ENCODE measurements at regions not wholly inside any gene's neighbourhood (a gene's known extent, or its start where the extent isn't known, plus 50 kb on each side); places are given as distances from the start of the nearest gene placed in this dataset.

- FAIRE-seq = no peak
- TF ChIP-seq, protein P1, sequence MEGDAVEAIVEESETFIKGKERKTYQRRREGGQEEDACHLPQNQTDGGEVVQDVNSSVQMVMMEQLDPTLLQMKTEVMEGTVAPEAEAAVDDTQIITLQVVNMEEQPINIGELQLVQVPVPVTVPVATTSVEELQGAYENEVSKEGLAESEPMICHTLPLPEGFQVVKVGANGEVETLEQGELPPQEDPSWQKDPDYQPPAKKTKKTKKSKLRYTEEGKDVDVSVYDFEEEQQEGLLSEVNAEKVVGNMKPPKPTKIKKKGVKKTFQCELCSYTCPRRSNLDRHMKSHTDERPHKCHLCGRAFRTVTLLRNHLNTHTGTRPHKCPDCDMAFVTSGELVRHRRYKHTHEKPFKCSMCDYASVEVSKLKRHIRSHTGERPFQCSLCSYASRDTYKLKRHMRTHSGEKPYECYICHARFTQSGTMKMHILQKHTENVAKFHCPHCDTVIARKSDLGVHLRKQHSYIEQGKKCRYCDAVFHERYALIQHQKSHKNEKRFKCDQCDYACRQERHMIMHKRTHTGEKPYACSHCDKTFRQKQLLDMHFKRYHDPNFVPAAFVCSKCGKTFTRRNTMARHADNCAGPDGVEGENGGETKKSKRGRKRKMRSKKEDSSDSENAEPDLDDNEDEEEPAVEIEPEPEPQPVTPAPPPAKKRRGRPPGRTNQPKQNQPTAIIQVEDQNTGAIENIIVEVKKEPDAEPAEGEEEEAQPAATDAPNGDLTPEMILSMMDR (IDR thresholded peaks at IDR 0.05; ENCODE audit: insufficient read depth, missing control alignments) = no peak
- no peak for DNase-seq (ENCODE audit: insufficient read length, low spot score)
Observed at GRCh38 chr2:161076936-161077335, 83.3 kb upstream of the TANK start.

GRCh38 chr2:161077367-161078210 lies 82.6 kb upstream of the TANK start:
- FAIRE-seq (no peak), DNase-seq (ENCODE audit: insufficient read length, low spot score) (no peak)
- TF ChIP-seq, protein P1 (IDR thresholded peaks at IDR 0.05; ENCODE audit: insufficient read depth, missing control alignments) = no peak

- DNase-seq (ENCODE audit: insufficient read length, low spot score) (no peak), FAIRE-seq (no peak)
- TF ChIP-seq, protein P1 (IDR thresholded peaks at IDR 0.05; ENCODE audit: insufficient read depth, missing control alignments) = no peak
Observed at GRCh38 chr2:161078211-161078539, 82.1 kb upstream of the TANK start.

GRCh38 chr2:161085149-161085548 lies 75.1 kb upstream of the TANK start:
- DNase-seq (ENCODE audit: insufficient read length, low spot score) = no peak
- FAIRE-seq = no peak
- TF ChIP-seq, protein P1 (IDR thresholded peaks at IDR 0.05; ENCODE audit: insufficient read depth, missing control alignments) = no peak

DNA sequence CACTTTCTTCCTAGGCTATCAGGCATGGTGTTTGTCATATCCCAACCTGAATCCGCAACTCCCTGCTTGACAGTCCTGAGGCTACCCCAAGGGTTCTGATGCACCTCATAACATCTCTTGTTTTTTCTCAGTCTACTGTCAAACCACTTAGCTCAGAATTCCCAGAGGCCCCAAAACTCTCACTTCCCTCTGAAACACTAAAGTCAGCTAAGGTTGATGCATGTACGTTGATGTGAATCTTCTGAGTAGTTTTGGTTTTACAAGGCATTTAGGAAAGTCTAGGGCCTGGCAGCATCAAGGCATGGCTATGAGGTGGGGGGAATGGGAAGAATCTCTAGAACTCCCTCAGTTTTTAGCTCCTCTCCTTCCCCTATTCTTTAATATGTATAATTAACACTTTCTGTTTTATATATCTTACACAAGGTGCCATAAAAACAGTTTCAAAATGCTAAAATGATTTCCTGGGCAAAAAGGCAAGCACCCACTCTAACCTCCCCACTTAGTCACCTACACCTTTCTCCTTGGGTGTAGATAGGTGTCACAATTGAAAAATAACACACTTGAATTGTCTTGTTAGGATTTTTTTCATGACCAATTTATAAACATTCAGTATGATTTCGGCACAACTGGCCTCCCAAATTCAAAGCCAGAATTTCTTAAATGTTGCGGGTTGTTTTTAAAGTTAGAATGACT lies 71.4 kb upstream of the TANK start:
- no peak for DNase-seq (ENCODE audit: insufficient read length, low spot score)
- TF ChIP-seq, protein P1 (IDR thresholded peaks at IDR 0.05; ENCODE audit: insufficient read depth, missing control alignments) = no peak
- FAIRE-seq = no peak

- FAIRE-seq (no peak), DNase-seq (ENCODE audit: insufficient read length, low spot score) (no peak)
- TF ChIP-seq, protein P1 (IDR thresholded peaks at IDR 0.05; ENCODE audit: insufficient read depth, missing control alignments) = no peak
Observed at GRCh38 chr2:161090411-161090810, 69.8 kb upstream of the TANK start.

- FAIRE-seq = no peak
- no peak for DNase-seq (ENCODE audit: insufficient read length, low spot score)
- TF ChIP-seq, protein P1 (IDR thresholded peaks at IDR 0.05; ENCODE audit: insufficient read depth, missing control alignments) = no peak
Observed at GRCh38 chr2:161095314-161095713, 64.9 kb upstream of the TANK start.

All from D721Med (cell line).